DOHH2 (cell line): ENCODE measurements at regions not wholly inside any gene's neighbourhood (a gene's known extent, or its start where the extent isn't known, plus 50 kb on each side); places are given as distances from the start of the nearest gene placed in this dataset.

Experiments used
- H3F3A ChIP-seq: fragments of 200-600 bp; sonication (generic), shearing (Covaris generic); 2 replicates; pipeline ENCODE4 v1.6.0; 2016; ENCODE audit warnings: antibody characterized with exemption, mild to moderate bottlenecking; ENCODE audit not compliant: control insufficient read depth, insufficient read depth
- H3K27ac ChIP-seq: fragments of 200-600 bp; sonication (generic); 2 replicates; pipeline ENCODE4 v1.5.1; 2014; ENCODE audit warnings: low read depth, mild to moderate bottlenecking, low read length, moderate library complexity
- H3K27me3 ChIP-seq: fragments of 200-600 bp; sonication (generic); 2 replicates; pipeline ENCODE4 v1.6.1; 2014; ENCODE audit warnings: mild to moderate bottlenecking, low read length, mixed read lengths; ENCODE audit not compliant: control insufficient read depth
- H3K36me3 ChIP-seq: fragments of 200-600 bp; sonication (generic); 2 replicates; pipeline ENCODE4 v1.6.1; 2014; ENCODE audit warnings: mild to moderate bottlenecking, low read length, moderate library complexity, mixed read lengths; ENCODE audit not compliant: control insufficient read depth
- H3K4me1 ChIP-seq: fragments of 200-600 bp; sonication (generic); 2 replicates; pipeline ENCODE4 v1.6.1; 2014; ENCODE audit warnings: mild to moderate bottlenecking, low read length, mixed read lengths; ENCODE audit not compliant: control insufficient read depth
- H3K4me2 ChIP-seq: fragments of 200-600 bp; sonication (generic); 2 replicates; pipeline ENCODE4 v1.6.0; 2014; ENCODE audit warnings: mild to moderate bottlenecking, low read length, moderate library complexity
- H3K4me3 ChIP-seq: fragments of 200-600 bp; sonication (generic); 2 replicates; pipeline ENCODE4 v1.5.1; 2014; ENCODE audit warnings: mild to moderate bottlenecking, low read length, mixed read lengths
- H3K79me2 ChIP-seq: fragments of 200-600 bp; sonication (generic); 2 replicates; pipeline ENCODE4 v1.6.1; 2014; ENCODE audit warnings: mild to moderate bottlenecking, low read length, mixed read lengths; ENCODE audit not compliant: control insufficient read depth
- H3K9me2 ChIP-seq: fragments of 200-600 bp; sonication (generic); replicated peaks from 2 replicates; pipeline ENCODE4 v1.6.1; 2014; ENCODE audit warnings: mild to moderate bottlenecking, low read length, mixed read lengths; ENCODE audit not compliant: control insufficient read depth
- H3K9me3 ChIP-seq: fragments of 200-600 bp; sonication (generic); 2 replicates; pipeline ENCODE4 v1.6.1; 2014; ENCODE audit warnings: antibody characterized with exemption, low read length, mixed read lengths; ENCODE audit not compliant: control insufficient read depth, insufficient read depth
- H4K20me1 ChIP-seq: fragments of 200-600 bp; sonication (generic); 2 replicates; pipeline ENCODE4 v1.6.0; 2014; ENCODE audit warnings: low read depth, mild to moderate bottlenecking, antibody characterized with exemption, low read length, moderate library complexity; ENCODE audit not compliant: control insufficient read depth, insufficient read depth
- EZH2phosphoT487 ChIP-seq: fragments of 200-600 bp; sonication (generic); IDR thresholded peaks from 2 replicates; pipeline ENCODE4 v1.6.1; 2017; ENCODE audit warnings: borderline replicate concordance, mild to moderate bottlenecking, antibody characterized with exemption, low read length, moderate library complexity, mixed read lengths
- TF ChIP-seq, protein P1 (sequence below): fragments of 200-600 bp; sonication (generic); IDR thresholded peaks from one replicate; pipeline ENCODE4 v1.5.1; 2014; ENCODE audit warnings: antibody characterized with exemption, mild to moderate bottlenecking, low read depth, low read length; ENCODE audit not compliant: poor library complexity, severe bottlenecking

DNA sequence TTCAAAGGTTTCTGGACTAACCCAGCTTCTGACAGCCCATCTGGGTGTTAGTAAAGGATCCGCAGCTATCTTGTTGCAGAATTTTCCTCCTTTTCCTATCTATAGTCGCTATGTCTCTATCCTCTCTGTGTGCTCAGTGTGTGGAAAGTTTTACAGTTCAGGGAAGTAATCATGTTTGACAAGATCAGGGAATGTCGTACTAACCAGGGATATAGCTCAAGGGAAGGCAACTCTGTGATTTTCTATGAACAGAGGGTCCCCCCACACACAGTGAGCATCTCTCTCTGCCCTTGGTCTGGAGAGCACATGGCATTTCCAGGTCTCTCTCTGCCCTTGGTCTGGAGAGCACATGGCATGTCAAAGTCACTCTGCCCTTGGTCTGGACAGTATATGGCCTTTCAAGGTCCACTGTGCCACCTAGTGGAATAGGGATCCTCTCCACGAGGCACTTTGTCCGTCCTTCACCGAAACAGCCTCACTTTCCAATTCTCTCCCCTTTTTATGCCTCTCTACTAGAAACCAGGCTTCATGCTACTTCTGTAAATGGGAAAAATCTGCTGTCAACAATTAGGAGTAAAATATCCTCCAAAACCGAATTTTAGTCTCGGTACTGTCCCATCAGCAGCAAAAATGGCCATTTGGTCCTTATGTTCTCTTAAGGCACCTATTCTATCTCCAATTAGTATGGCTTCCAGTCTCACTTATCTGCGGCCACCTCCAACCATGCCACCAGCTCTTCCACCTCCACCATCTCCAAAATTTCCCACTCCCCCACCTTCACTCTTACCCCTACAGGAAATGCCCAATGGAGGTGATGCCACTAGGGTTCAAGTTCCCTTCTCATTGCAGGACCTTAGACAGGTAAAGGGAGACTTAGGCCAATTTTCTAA, 88.7 kb downstream of the IGLL5 start:
- Histone ChIP-seq H4K20me1 (no peaks in the 10 kb centered on the region), H3K9me2 (no peaks in the 10 kb centered on the region), H3K4me2 (no peak overlapping the region), H3F3A (no peaks in the 10 kb centered on the region), H3K79me2 (no peaks in the 10 kb centered on the region), H3K4me1 (no peaks in the 10 kb centered on the region), H3K4me3 (no peak overlapping the region), H3K36me3 (no peaks in the 10 kb centered on the region), H3K27ac (no peak overlapping the region), H3K9me3 (peaks cover 16% of the 10 kb centered on the region), H3K27me3 (no peaks in the 10 kb centered on the region)
- TF ChIP-seq, protein P1, sequence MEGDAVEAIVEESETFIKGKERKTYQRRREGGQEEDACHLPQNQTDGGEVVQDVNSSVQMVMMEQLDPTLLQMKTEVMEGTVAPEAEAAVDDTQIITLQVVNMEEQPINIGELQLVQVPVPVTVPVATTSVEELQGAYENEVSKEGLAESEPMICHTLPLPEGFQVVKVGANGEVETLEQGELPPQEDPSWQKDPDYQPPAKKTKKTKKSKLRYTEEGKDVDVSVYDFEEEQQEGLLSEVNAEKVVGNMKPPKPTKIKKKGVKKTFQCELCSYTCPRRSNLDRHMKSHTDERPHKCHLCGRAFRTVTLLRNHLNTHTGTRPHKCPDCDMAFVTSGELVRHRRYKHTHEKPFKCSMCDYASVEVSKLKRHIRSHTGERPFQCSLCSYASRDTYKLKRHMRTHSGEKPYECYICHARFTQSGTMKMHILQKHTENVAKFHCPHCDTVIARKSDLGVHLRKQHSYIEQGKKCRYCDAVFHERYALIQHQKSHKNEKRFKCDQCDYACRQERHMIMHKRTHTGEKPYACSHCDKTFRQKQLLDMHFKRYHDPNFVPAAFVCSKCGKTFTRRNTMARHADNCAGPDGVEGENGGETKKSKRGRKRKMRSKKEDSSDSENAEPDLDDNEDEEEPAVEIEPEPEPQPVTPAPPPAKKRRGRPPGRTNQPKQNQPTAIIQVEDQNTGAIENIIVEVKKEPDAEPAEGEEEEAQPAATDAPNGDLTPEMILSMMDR, result no peak
- no peak for TF ChIP-seq EZH2phosphoT487

DNA sequence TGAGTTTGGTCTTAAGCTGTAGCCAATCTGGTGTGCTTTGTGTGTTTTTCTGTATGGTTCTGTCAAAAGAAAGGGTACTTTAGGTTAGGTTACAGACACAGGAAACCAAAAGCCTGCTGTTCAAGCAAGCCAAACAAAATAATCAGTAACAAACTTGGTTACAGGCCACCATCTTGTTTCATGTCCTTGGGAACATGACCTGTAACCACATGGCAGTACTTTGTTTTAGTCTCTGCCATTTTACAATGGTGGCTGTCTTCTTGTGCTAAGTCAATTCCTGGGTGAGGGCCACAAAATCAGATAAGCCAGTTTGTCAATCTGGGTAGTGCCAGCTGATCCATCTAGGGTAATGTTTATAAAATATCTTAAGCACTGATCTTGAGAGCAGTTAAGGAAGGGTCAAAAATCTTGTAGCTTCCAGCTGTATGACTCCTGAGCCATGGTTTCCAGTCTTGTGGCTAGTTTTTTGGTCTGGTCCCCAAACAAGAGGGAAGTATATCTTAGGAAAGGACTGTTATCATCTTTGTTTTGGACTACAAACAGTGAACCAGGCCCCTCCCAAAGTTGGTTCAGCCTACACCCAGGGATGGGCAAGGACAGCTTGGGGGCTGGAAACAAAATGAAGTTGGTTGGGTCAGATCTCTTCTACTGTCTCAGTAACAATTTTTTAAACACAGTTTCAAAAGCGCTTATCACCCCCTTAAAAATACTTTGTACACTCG, 90.0 kb downstream of the IGLL5 start:
- no peak overlapping the region for H3K4me2 ChIP-seq
- peaks cover 9% of the 10 kb centered on the region for H3K4me1 ChIP-seq
- no peaks in the 10 kb centered on the region for H3K9me2 ChIP-seq
- H3K4me3 ChIP-seq, result no peak overlapping the region
- peaks cover 27% of the 10 kb centered on the region for H3K9me3 ChIP-seq
- H4K20me1 ChIP-seq, result no peaks in the 10 kb centered on the region
- H3K27me3 ChIP-seq, result no peaks in the 10 kb centered on the region
- TF ChIP-seq, protein P1, result no peak
- no peak for TF ChIP-seq EZH2phosphoT487
- no peaks in the 10 kb centered on the region for H3F3A ChIP-seq
- no peaks in the 10 kb centered on the region for H3K79me2 ChIP-seq
- no peak overlapping the region for H3K27ac ChIP-seq
- H3K36me3 ChIP-seq, result no peaks in the 10 kb centered on the region

DNA sequence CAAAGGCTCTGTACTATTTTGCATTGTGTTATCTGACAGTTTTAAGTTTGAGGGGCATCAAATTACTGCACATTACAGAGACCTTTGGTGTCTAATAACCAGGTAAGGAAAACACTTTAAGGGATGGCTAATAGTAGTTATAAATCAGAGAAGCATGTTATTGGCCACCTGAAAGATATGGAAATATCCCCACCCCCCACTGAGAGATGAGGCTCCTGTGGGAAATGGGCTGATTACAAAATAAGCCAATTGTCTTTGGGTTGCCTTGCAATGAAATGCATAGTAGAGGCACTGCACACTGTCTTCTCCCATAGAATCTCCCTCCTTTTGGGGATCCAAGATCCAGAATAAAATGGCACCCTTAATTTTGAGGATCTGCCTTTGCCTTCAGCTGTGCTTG, 91.0 kb downstream of the IGLL5 start:
- no peak for TF ChIP-seq EZH2phosphoT487
- TF ChIP-seq, protein P1, result no peak
- H3K79me2 ChIP-seq, result no peaks in the 10 kb centered on the region
- no peak overlapping the region for H3K4me3 ChIP-seq
- no peaks in the 10 kb centered on the region for H3K27me3 ChIP-seq
- H4K20me1 ChIP-seq, result no peaks in the 10 kb centered on the region
- H3K9me2 ChIP-seq, result no peaks in the 10 kb centered on the region
- peaks cover 13% of the 10 kb centered on the region for H3K4me1 ChIP-seq
- no peak overlapping the region for H3K4me2 ChIP-seq
- H3K9me3 ChIP-seq, result peaks cover 29% of the 10 kb centered on the region
- H3K36me3 ChIP-seq, result no peaks in the 10 kb centered on the region
- H3K27ac ChIP-seq, result no peak overlapping the region
- no peaks in the 10 kb centered on the region for H3F3A ChIP-seq
